Cardiac fibroblast (primary cell): ENCODE measurements at regions not wholly inside any gene's neighbourhood (a gene's known extent, or its start where the extent isn't known, plus 50 kb on each side); places are given as distances from the start of the nearest gene placed in this dataset.
A peak's percentile ranks its signal among the peaks of the same experiment; 100 is the strongest.

ENCODE experiments used
- DNase-seq, 2 donors: peaks; one replicate each; pipeline versions ENCODE4 v3.0.0 to v3.0.0-alpha.2; 2010; ENCODE audit warnings: low read depth in 2 of 2
- H3K4me3 ChIP-seq, 2 donors: replicated peaks in 1 of 2; 1 replicate in 1 of 2; 2 replicates in 1 of 2; pipeline ENCODE4 v1.5.1; 2011; ENCODE audit warnings: low read depth in 2 of 2, low read length in 2 of 2, mild to moderate bottlenecking in 2 of 2, moderate library complexity in 1 of 2
- CTCF ChIP-seq: IDR thresholded peaks from one replicate; pipeline ENCODE4 v1.5.1; 2011; ENCODE audit warnings: low read depth, mild to moderate bottlenecking, low read length, inconsistent platforms

DNA sequence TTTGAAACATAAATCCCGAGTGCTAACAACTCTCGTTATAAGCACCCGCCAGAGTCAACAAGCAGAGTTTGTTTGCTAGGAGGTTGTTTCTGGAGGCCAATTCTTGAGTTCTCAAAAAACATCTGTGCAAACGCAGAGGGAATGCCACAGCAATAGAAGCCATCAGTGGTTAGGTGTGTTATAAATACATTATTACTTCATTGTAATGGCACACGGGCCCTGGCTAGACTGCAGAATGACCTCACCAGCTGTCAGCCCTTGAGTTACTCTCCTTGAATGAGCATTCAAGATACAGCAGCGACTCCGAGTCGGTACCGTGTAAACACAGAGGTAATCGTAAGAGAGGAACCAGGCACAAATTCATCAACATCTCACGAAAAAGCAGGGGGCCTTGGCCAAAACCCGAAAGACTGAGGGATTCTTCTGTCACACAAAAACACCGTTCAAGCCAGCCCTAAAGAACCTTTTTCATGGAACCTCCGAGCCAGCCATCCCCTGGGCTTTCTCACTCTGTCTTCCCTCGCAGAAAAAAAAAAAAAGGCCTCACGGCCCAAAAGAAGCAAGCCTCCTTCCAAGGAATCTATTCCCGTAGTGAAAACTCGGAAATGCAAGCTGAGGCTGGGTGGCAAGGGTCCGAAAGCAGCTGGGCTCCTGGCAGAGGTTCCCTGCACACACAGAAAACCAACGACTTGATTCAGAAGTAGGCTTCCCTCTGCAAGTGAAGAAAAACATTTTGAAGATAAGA is 133.7 kb upstream of the MEIS1 start:
- peak in 1 of 2 donors; percentile 21 for DNase-seq
- TF ChIP-seq CTCF: no peak
- no peak overlapping the region for H3K4me3 ChIP-seq

DNA sequence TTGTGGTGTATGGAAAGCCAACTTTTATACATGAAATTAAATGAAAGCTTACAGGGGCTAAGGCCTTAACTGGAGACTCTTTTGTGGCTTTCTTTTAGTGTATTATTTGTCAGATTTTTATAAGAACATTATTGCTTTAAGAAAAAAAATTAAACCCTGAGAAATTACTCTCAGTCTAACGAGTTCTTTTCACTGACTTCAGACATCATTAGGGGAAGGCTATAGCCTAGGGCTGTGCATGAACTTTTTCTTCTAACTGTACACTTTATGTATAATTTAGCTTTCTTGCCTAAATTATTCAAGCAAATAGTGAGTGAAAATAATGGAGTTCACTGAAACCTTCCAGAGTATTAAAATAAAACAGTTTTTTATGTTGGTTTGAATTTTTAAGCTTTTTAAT is 151.1 kb upstream of the MEIS1 start:
- H3K4me3 ChIP-seq: no peak overlapping the region
- no peak for TF ChIP-seq CTCF
- no peak for DNase-seq

- no peak overlapping the region for H3K4me3 ChIP-seq
- DNase-seq: no peak
- no peak for TF ChIP-seq CTCF
These were observed 152.9 kb upstream of the MEIS1 start for GRCh38 chr2:66281980-66282379.

DNA sequence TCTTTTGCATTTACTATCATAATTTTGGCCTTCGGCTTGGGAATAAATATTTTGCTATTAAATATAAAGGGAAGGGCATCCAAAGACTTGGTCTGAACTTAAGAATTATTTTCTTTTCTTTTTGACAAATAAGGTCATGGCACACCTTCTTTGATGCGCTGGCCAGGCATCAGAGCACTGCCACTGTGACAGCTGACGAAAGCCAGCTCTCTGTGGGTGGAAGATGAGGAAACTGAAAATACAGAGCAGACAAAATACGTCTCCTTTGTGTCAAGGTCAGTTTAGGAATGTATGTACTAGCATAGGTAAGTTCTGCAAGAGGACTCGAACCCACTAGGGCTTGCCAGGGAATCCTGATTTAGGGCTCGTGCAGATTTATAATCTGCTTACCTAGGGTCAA is 155.9 kb upstream of the MEIS1 start:
- no peak for DNase-seq
- no peak overlapping the region for H3K4me3 ChIP-seq
- no peak for TF ChIP-seq CTCF

DNA sequence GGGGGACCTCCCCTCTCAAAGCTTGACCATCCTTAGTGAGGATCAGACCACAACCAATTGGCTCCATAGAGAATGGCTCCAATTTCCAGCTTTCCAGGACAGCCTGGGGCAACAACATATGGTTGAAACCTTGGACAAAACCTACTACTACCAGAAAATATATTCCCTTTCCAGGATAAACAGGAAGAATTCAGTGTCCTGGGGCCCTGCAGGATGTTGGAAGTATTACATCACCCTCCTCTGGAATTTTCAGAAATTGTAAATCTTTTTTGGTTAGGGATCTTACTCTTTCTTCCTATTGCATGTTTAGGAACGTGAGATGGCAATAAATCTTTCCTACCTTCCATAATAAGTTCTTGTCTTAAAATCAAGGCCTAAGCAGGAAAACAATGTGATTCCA is 158.9 kb upstream of the MEIS1 start:
- no peak for TF ChIP-seq CTCF
- H3K4me3 ChIP-seq: no peak overlapping the region
- DNase-seq: no peak

- no peak for TF ChIP-seq CTCF
- no peak for DNase-seq
- H3K4me3 ChIP-seq: no peak overlapping the region
These were observed 160.9 kb upstream of the MEIS1 start for GRCh38 chr2:66273933-66274490.
